ENCODE measurements at regions not wholly inside any gene's neighbourhood (a gene's known extent, or its start where the extent isn't known, plus 50 kb on each side); places are given as distances from the start of the nearest gene placed in this dataset.
"Not testable (repeated sequence)": the region's sequence is repeated elsewhere in the genome, so short reads cannot be mapped to it uniquely, and the experiment has no call there.

DNA sequence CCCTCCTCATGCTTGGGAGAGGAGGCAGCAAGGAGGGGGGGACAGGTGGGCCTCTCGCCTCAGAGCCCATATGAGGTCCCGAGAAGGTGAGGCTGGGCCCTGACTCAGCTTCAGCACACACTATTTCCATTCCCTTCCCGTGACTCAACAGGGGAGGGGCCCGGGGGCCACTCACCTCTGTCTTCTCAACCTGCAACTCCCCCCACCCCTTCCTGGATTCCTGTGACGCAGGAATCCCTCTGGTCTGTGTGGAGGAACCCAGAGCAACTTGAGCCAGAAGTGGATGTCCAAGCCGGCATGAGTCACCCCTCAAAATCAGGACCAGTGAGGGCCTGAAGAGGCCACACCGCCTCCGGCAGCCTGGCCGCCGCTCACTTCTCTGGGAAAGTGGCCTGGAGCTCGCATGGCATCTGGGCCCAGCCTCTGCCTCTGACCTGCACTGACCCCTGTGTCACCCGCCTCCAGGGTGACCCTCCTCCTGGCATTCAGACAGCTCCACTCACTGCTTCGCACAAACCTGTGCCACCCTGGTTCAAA lies 106.8 kb downstream of the TNFRSF13B start:
- DNase-seq (ENCODE audit: low spot score in 2 of 2); ATAC-seq (ENCODE audit: low read depth); H3K9me3 Mint-ChIP-seq: not testable (repeated sequence)

DNA sequence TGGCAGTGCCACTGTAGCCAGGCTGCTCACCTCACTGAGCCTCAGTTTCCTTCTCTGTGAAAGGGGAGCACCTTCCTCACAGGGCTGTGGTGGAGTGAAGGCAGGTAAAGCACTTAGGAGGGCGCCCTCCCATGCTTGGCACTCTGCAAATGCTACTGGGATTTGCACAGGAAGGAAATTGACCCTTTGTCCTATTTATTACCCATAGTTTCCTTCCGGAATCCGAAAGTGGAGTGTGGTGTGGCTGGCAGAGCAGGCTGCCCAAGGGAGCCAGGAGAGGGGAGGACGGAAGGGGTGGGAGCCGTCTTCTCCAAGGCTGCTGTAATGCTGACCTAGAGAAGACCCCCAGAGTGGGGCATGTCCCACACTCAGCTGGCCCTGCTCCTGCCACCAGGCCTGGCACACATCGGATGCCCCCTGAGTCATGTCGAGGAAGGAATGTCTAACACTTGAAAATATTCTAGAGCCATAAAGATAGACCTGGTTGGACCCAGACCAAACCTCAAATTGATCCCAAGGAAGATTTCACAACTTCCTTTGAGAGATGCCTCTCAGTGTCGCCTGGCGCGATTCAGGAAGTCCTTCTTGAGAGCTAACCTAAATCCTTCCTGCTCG lies 107.3 kb downstream of the TNFRSF13B start:
- not testable (repeated sequence) for H3K27ac Mint-ChIP-seq; H3K4me1 Mint-ChIP-seq; H3K36me3 Mint-ChIP-seq; H3K4me3 Mint-ChIP-seq; ATAC-seq (ENCODE audit: low read depth); H3K9me3 Mint-ChIP-seq; H3K27me3 Mint-ChIP-seq; DNase-seq (ENCODE audit: low spot score in 2 of 2)

More for the DNA sequence above, 106.8 kb downstream of the TNFRSF13B start:
- not testable (repeated sequence) for H3K4me1 Mint-ChIP-seq, H3K27me3 Mint-ChIP-seq, H3K4me3 Mint-ChIP-seq, H3K27ac Mint-ChIP-seq, H3K36me3 Mint-ChIP-seq

DNA sequence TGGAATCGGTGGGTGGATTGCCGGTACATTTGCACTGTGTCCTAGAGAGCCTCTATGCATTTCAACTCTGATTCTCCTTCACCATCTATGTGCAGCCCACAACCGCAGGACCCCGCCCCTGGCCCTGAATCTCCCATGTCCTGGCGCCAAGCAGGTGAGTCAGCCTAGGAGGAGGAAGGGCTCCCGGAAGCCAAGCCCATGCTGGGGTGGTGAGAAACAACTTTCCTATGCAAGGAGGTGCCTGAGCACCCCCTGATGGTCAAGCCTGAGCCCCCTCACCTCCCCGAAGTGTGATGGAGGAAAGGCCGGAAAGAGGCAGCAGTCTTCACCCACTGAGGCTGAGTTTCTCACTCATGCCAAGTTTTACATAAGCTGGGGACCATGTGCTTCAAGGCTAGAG lies 110.8 kb downstream of the TNFRSF13B start:
- H3K9me3 Mint-ChIP-seq; H3K4me1 Mint-ChIP-seq; H3K36me3 Mint-ChIP-seq; DNase-seq (ENCODE audit: low spot score in 2 of 2); ATAC-seq (ENCODE audit: low read depth); H3K4me3 Mint-ChIP-seq; H3K27ac Mint-ChIP-seq; H3K27me3 Mint-ChIP-seq: not testable (repeated sequence)

DNA sequence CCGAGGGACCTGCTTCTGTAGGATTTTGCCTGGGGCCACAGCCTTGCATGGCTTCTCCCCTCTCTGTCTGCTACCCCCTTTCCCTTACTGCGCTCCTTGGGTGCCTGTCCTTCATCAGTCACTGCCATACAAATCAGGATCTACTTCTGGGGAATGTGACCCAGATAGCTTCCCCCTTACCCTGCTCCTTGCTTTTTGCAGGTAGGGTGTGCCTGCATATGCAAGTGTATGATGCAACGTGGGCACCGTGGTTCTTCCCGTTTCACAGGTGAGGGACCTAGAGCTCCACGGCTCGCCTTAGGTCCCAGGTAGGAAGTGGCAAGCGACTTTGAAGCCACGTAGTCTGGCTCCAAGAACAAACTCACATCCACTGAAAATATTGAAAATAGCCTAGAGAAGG lies 111.5 kb downstream of the TNFRSF13B start:
- not testable (repeated sequence) for H3K27ac Mint-ChIP-seq; H3K4me1 Mint-ChIP-seq; H3K9me3 Mint-ChIP-seq; H3K4me3 Mint-ChIP-seq; DNase-seq (ENCODE audit: low spot score in 2 of 2); H3K27me3 Mint-ChIP-seq; H3K36me3 Mint-ChIP-seq; ATAC-seq (ENCODE audit: low read depth)

DNA sequence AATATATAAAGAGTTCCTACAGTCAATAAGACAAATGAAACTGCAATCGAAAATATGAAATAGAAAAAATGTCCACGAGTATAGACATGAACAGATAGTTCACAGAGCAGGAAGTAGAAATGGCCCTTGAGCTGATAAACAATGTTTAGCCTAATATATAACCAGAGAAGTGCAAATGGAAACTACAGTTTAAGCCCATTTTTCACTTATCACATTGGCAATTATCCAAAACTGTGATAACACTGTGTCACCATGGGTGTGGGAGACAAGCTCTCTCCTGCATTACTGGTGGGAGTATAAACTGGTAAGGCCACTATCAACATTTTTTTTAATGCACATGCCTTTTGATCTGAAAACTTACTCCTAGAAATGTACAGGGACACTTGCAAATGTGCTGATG lies 112.4 kb downstream of the TNFRSF13B start:
- ATAC-seq (ENCODE audit: low read depth); H3K27ac Mint-ChIP-seq; H3K9me3 Mint-ChIP-seq; H3K27me3 Mint-ChIP-seq; H3K36me3 Mint-ChIP-seq; H3K4me3 Mint-ChIP-seq; H3K4me1 Mint-ChIP-seq; DNase-seq (ENCODE audit: low spot score in 2 of 2): not testable (repeated sequence)

DNA sequence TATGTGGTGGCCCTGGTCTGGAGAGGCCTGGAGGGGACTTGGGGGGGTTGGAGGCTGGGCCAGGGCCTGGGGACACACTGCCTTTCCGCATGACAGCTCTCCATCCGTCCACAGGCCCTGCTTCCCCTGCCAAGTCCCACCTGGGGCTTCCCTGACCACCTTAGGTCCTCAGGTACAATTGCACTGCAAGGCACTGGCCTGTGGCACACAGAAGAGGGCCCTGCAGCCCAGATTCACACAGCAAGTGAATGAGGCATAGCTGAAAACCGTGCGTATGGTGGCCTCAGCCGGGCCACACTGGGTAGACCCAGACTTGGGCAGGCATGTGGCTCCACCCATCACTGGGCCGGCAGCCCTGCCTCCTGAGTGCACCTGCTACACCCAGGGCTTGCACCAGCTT lies 114.2 kb downstream of the TNFRSF13B start:
- not testable (repeated sequence) for H3K9me3 Mint-ChIP-seq; DNase-seq (ENCODE audit: low spot score in 2 of 2); H3K36me3 Mint-ChIP-seq; H3K27ac Mint-ChIP-seq; H3K4me1 Mint-ChIP-seq; H3K27me3 Mint-ChIP-seq; H3K4me3 Mint-ChIP-seq; ATAC-seq (ENCODE audit: low read depth)

DNA sequence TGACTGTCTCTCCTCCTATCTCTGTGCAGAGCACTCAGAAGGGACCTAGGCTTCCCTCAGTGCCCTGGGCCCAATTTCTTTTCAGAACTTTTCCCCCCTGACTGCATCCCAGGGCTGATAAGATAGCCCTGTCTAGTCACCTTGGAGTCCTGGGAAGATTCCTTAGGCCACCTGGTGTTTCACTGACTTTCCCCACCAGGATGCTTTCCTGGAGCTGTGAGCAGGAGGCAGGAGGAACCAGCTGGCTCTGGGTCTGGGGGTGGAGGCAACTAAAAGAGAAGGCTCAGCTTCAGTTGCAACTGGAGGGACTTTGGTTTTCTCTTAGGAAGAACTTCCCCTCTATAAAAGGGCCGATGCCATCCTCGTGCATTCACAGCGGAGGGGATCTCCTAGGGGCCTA lies 115.1 kb downstream of the TNFRSF13B start:
- not testable (repeated sequence) for H3K4me3 Mint-ChIP-seq; H3K27me3 Mint-ChIP-seq; H3K9me3 Mint-ChIP-seq; H3K36me3 Mint-ChIP-seq; DNase-seq (ENCODE audit: low spot score in 2 of 2); H3K27ac Mint-ChIP-seq; ATAC-seq (ENCODE audit: low read depth); H3K4me1 Mint-ChIP-seq

DNA sequence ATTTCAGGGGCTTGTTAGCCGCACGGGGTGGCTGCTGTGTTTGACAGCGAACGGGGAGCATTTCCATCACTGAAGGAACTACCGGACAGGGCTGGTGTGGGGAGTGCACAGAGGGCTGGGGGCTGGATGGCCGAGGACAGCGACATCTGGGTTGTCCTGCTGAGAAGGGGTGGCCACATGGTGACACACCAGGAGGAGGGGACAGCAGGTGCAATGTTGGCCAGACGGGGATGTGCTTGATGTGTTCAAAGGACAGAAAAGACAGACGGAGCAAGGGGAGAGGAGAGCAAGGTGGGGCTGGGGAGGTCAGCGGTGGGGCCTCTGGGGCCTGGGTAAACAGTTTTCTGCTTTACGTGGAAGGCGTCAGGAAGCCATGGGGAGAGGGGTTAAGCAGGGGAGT lies 115.7 kb downstream of the TNFRSF13B start:
- not testable (repeated sequence) for H3K9me3 Mint-ChIP-seq; H3K4me1 Mint-ChIP-seq; H3K27me3 Mint-ChIP-seq; H3K4me3 Mint-ChIP-seq; ATAC-seq (ENCODE audit: low read depth); DNase-seq (ENCODE audit: low spot score in 2 of 2); H3K36me3 Mint-ChIP-seq; H3K27ac Mint-ChIP-seq

DNA sequence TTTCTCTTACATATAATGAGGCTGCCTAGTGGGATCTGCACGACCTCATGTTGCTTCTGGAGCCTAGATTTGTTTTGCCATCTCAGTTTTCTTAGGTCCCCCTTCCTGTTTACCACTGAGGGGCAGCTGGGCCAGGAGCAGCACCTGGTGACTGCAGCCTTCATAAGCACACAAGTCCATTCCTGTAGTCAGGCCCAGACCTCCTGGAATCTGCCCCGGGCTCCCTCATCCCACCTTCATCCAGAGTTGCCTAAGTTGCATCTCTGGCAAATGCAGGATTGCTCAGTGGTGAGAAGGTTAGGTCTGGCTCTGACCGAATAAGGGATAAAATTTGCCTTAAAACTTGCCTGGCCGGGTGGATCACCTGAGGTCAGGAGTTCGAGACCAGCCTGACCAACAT lies 117.3 kb downstream of the TNFRSF13B start:
- H3K4me3 Mint-ChIP-seq; DNase-seq (ENCODE audit: low spot score in 2 of 2); ATAC-seq (ENCODE audit: low read depth); H3K4me1 Mint-ChIP-seq; H3K27ac Mint-ChIP-seq; H3K9me3 Mint-ChIP-seq; H3K27me3 Mint-ChIP-seq; H3K36me3 Mint-ChIP-seq: not testable (repeated sequence)

DNA sequence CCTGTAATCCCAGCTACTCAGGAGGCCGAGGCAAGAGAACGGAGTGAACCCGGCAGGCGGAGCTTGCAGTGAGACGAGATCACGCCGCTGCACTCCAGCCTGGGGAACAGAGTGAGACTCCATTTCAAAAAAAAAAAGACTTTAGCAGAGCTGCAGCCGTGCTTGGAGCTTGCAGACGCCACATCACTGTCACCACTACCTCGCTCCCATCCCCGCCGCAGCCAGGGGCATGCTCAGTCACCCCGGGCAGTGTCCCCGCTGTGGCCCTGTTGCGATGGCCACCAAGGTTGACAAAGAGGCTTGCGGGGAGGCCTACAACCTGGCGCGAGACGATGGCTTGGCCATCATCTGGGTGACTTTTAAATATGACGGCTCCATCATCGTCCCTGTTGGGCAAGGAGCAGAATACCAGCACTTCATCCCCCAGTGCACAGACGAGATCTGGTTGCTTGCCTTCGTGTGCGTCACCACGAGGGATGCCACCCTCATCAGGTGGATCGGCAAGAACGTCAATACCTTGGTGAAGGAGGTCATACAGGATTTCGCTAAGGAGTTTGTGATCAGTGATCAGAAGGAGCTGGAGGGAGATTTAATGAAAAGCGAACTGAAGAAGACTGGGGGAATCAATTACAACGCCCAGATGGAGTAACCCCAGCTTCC lies 118.1 kb downstream of the TNFRSF13B start:
- ATAC-seq (ENCODE audit: low read depth) (no peak), DNase-seq (ENCODE audit: low spot score in 2 of 2) (no peak)
- peaks cover 1% of the 10 kb centered on the region for H3K9me3 Mint-ChIP-seq
- no peaks in the 10 kb centered on the region for H3K36me3 Mint-ChIP-seq
- peaks cover 3% of the 10 kb centered on the region for H3K27me3 Mint-ChIP-seq
- no peaks in the 10 kb centered on the region for H3K4me1 Mint-ChIP-seq
- no peak overlapping the region for H3K27ac Mint-ChIP-seq
- no peak overlapping the region for H3K4me3 Mint-ChIP-seq

DNA sequence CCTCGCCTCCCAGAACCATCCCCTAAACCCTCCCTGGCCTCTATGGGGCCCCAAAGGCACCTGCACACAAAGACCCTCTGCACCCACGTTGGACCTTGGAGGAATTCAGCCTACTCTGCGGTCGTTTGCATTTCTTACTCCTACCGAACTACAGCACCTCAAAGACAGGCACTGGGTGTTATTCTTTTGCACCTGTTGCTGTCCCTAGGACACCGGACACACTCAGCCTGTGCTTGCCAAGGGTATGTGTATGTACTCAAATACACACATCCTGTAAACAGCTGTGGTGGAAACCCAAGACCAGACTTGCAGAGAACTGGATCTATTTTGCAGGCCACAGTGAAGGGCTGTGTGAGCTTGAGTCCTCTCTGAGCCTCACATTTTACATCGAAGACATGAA lies 122.1 kb downstream of the TNFRSF13B start:
- H3K36me3 Mint-ChIP-seq; H3K4me1 Mint-ChIP-seq; H3K9me3 Mint-ChIP-seq; ATAC-seq (ENCODE audit: low read depth); DNase-seq (ENCODE audit: low spot score in 2 of 2); H3K27ac Mint-ChIP-seq; H3K4me3 Mint-ChIP-seq; H3K27me3 Mint-ChIP-seq: not testable (repeated sequence)

DNA sequence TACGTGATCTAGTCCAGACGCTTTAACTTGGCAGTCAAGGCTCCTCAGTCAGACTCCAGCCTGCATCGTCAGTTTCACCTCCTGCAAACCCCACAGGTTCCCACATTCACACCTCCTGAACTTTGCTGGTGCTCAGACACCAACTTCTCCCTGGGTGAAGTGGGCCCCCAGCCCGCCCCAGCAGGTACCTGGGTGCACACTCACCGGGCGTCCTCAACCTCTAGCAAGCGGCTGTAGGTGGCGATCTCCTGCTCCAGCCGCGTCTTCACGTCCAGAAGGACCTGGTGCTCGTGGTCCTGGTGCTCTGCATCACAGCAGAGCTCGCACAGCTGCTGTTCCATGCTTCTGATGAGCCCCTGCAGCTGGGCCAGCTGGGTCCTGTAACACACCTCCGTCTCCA lies 122.9 kb downstream of the TNFRSF13B start:
- not testable (repeated sequence) for H3K4me3 Mint-ChIP-seq; H3K4me1 Mint-ChIP-seq; DNase-seq (ENCODE audit: low spot score in 2 of 2)

DNA sequence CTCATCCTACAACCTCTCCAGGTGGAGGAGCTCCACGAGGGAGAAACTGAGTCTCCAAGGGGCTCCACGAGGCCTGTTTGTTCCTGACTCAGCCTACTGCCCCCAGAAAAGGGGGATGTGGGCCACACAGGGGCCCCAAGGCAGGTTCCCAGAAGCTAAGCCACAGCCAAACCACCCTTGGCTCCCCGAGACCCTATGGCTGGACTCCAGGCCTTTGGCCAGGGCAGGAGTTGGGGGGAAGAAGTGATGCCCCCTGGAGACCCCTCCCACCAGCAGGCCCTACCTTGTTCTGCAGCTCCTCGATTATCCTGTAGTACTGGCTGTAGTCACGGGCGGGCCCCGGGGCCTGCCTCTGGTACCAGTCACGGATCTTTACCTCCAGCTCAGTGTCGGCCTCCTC lies 126.8 kb downstream of the TNFRSF13B start:
- ATAC-seq (ENCODE audit: low read depth); H3K4me3 Mint-ChIP-seq; H3K4me1 Mint-ChIP-seq; DNase-seq (ENCODE audit: low spot score in 2 of 2); H3K36me3 Mint-ChIP-seq; H3K27me3 Mint-ChIP-seq; H3K27ac Mint-ChIP-seq; H3K9me3 Mint-ChIP-seq: not testable (repeated sequence)

More for the DNA sequence above, 122.9 kb downstream of the TNFRSF13B start:
- H3K27me3 Mint-ChIP-seq; H3K9me3 Mint-ChIP-seq; ATAC-seq (ENCODE audit: low read depth); H3K27ac Mint-ChIP-seq; H3K36me3 Mint-ChIP-seq: not testable (repeated sequence)

DNA sequence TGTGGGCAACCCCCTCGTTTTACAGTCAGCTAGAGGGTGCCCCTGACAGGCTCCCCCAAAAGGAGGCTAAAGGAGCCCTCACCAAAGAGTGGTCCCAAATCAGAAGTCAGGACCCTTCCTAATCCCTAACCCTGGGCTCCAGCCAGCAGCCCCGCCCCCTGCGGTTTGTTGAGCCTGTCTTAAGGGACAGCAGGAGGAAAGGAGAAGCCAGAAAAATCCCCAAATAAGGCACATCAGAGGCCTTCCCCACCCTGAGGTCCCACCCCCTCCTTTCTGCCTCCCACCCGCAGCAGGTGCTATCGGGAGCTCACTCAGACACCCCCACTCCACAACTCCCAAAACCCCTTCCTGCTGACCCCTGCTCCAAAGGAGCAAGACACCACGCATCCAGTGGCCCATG lies 127.2 kb downstream of the TNFRSF13B start:
- not testable (repeated sequence) for H3K27me3 Mint-ChIP-seq; H3K9me3 Mint-ChIP-seq; H3K4me1 Mint-ChIP-seq; H3K27ac Mint-ChIP-seq; H3K4me3 Mint-ChIP-seq; H3K36me3 Mint-ChIP-seq; ATAC-seq (ENCODE audit: low read depth); DNase-seq (ENCODE audit: low spot score in 2 of 2)

DNA sequence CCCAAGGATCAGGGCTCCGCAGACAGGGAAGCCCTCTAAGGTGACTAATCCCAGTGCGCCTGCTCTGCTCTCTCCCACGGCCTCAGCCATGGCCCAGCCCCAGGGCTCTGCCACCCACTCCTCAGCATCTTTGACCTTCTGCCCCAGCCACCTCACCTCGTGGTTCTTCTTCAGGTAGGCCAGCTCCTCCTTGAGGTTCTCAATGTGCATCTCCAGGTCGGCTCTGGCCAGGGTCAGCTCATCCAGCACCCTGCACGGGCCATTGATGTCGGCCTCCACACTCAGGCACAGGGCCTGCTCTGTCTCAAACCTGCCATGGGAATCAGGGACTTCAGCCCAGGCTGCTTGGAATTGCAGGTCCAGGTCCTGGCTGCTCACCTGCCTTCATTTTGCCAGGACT lies 128.4 kb downstream of the TNFRSF13B start:
- not testable (repeated sequence) for H3K36me3 Mint-ChIP-seq; H3K27me3 Mint-ChIP-seq; H3K9me3 Mint-ChIP-seq; ATAC-seq (ENCODE audit: low read depth); H3K4me1 Mint-ChIP-seq; H3K4me3 Mint-ChIP-seq; H3K27ac Mint-ChIP-seq; DNase-seq (ENCODE audit: low spot score in 2 of 2)

All from memory B cell (primary cell).